ENCODE measurements at regions not wholly inside any gene's neighbourhood (a gene's known extent, or its start where the extent isn't known, plus 50 kb on each side); places are given as distances from the start of the nearest gene placed in this dataset.

DNA sequence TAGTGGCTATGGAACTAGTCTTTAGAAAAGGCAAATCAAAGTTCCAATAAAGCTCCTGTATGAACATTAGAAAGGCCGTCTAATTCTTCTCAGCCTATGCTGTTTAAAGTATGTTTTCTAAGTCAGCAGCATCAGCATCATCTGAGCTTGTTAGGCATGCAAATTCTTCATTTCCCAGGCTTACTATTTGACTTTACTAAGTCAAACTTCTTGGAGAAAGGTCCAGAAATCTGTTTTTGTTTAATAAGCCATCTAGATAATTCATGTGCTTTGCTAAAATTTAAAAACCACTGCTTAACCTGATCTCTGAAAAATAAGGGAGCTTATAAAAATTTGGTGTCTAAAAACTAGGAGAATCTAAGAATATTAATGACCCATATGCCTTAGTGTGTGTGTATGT lies 200.2 kb upstream of the SGCD start:
- H3K9me2 ChIP-seq (ENCODE audit: insufficient read depth), result no peaks in the 10 kb centered on the region
- no peaks in the 10 kb centered on the region for H3K36me3 ChIP-seq (ENCODE audit: control insufficient read depth in 1 of 2, insufficient read depth in 2 of 2, low read length in 2 of 2)
- no peaks in the 10 kb centered on the region for H3K4me1 ChIP-seq (ENCODE audit: control insufficient read depth in 1 of 2, insufficient read depth in 2 of 2, low read length in 2 of 2)
- no peaks in the 10 kb centered on the region for H3K79me2 ChIP-seq (ENCODE audit: insufficient read depth, low read length)
- no peaks in the 10 kb centered on the region for H3K27me3 ChIP-seq (ENCODE audit: insufficient read depth, low read length)
- POLR2A ChIA-PET, result no interaction called here
- H4K20me1 ChIP-seq (ENCODE audit: insufficient read depth), result no peaks in the 10 kb centered on the region
- H3K9me3 ChIP-seq (ENCODE audit: control insufficient read depth in 1 of 2, insufficient read depth in 1 of 2, low read depth in 1 of 2, low read length in 2 of 2), result peaks cover 0 to 9% of the 10 kb centered on the region in 2 experiments; a peak in 2 of 4 replicates
- no peak overlapping the region for H2AFZ ChIP-seq (ENCODE audit: low read depth, low read length, poor library complexity, severe bottlenecking)
- H3K27ac ChIP-seq (ENCODE audit: low read depth, low read length), result no peak overlapping the region
- no TSS peak for BruUV-seq (replicated peaks)
- RAD21 ChIA-PET (ENCODE audit: low non-redundant PET in 1 of 2, low total read pairs in 2 of 2, uncharacterized antibody in 2 of 2, unreplicated experiment in 2 of 2), result no interaction called here
- no peak for TF ChIP-seq ZNF274 (IDR thresholded peaks at IDR 0.05; ENCODE audit: low read depth, low read length)
- TF ChIP-seq MAX (IDR thresholded peaks at IDR 0.05), result no peak
- no peak for TF ChIP-seq RAD21 (IDR thresholded peaks at IDR 0.05; ENCODE audit: low read depth)
- TF ChIP-seq EGR1 (IDR thresholded peaks at IDR 0.05; ENCODE audit: low read depth), result no peak
- TF ChIP-seq ELF1 (IDR thresholded peaks at IDR 0.05; ENCODE audit: borderline replicate concordance, low read depth), result no peak
- no peak for TF ChIP-seq CBX3 (IDR thresholded peaks at IDR 0.05; ENCODE audit: low read depth)
- TF ChIP-seq POLR2A (IDR thresholded peaks at IDR 0.05; ENCODE audit: borderline replicate concordance, extremely low read depth, insufficient read depth, insufficient read length), result no peak
- no peak for TF ChIP-seq SRF (IDR thresholded peaks at IDR 0.05; ENCODE audit: low read depth)
- TF ChIP-seq CEBPB (IDR thresholded peaks at IDR 0.05; ENCODE audit: low read depth), result no peak
- no peak for TF ChIP-seq TCF7L2 (IDR thresholded peaks at IDR 0.05; ENCODE audit: borderline replicate concordance, extremely low read depth, insufficient read depth, insufficient read length)
- no peak for TF ChIP-seq FOSL1 (IDR thresholded peaks at IDR 0.05; ENCODE audit: low read depth)
- no peak for TF ChIP-seq POLR2AphosphoS5 (IDR thresholded peaks at IDR 0.05; ENCODE audit: low read depth, low read length)
- no peak for TF ChIP-seq YY1 (IDR thresholded peaks at IDR 0.05; ENCODE audit: extremely low read depth, insufficient replicate concordance, low read depth, low read length)
- TF ChIP-seq SP1 (IDR thresholded peaks at IDR 0.05; ENCODE audit: low read depth), result no peak
- no peak for TF ChIP-seq CTCF (IDR thresholded peaks at IDR 0.05 in 2 of 3, conservative IDR thresholded peaks at IDR 0.05 in 1 of 3; ENCODE audit: borderline replicate concordance in 1 of 3, insufficient read depth in 1 of 3, low read depth in 2 of 3, low read length in 2 of 3)
- intact Hi-C loops (cut with micrococcal nuclease), result no loop called here
- no peak overlapping the region for H3K4me2 ChIP-seq (ENCODE audit: low read length)
- DNase-seq (ENCODE audit: low read depth, low spot score) (no peak), ATAC-seq (no peak)
- H3K9ac ChIP-seq (ENCODE audit: low read length), result no peak overlapping the region
- no peak overlapping the region for H3K4me3 ChIP-seq (replicated peaks in 1 of 2; ENCODE audit: low read depth in 1 of 2, low read length in 2 of 2)
- CTCF ChIA-PET, result no interaction called here
